ENCODE measurements at regions not wholly inside any gene's neighbourhood (a gene's known extent, or its start where the extent isn't known, plus 50 kb on each side); places are given as distances from the start of the nearest gene placed in this dataset.

- Mint-ChIP-seq H3K27me3 (no peaks in the 10 kb centered on the region), H3K9me3 (peaks cover 14% of the 10 kb centered on the region), H3K36me3 (no peaks in the 10 kb centered on the region), H3K4me1 (ENCODE audit: unreplicated experiment) (no peaks in the 10 kb centered on the region), H3K4me3 (no peak overlapping the region), H3K27ac (no peak overlapping the region)
- DNase-seq (ENCODE audit: extremely low spot score, unreplicated experiment) = no peak
- TF ChIP-seq, protein P1, sequence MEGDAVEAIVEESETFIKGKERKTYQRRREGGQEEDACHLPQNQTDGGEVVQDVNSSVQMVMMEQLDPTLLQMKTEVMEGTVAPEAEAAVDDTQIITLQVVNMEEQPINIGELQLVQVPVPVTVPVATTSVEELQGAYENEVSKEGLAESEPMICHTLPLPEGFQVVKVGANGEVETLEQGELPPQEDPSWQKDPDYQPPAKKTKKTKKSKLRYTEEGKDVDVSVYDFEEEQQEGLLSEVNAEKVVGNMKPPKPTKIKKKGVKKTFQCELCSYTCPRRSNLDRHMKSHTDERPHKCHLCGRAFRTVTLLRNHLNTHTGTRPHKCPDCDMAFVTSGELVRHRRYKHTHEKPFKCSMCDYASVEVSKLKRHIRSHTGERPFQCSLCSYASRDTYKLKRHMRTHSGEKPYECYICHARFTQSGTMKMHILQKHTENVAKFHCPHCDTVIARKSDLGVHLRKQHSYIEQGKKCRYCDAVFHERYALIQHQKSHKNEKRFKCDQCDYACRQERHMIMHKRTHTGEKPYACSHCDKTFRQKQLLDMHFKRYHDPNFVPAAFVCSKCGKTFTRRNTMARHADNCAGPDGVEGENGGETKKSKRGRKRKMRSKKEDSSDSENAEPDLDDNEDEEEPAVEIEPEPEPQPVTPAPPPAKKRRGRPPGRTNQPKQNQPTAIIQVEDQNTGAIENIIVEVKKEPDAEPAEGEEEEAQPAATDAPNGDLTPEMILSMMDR (conservative IDR thresholded peaks at IDR 0.05) = peak; percentile 2
Measured at GRCh38 chr5:98349990-98350365, 423.5 kb upstream of the RGMB start.

- TF ChIP-seq, protein P1 (conservative IDR thresholded peaks at IDR 0.05) = no peak
- no peak overlapping the region for H3K4me3 Mint-ChIP-seq
- H3K27me3 Mint-ChIP-seq = no peaks in the 10 kb centered on the region
- no peaks in the 10 kb centered on the region for H3K4me1 Mint-ChIP-seq (ENCODE audit: unreplicated experiment)
- no peak for DNase-seq (ENCODE audit: extremely low spot score, unreplicated experiment)
- H3K27ac Mint-ChIP-seq = no peak overlapping the region
- H3K9me3 Mint-ChIP-seq = peaks cover 12% of the 10 kb centered on the region
- no peaks in the 10 kb centered on the region for H3K36me3 Mint-ChIP-seq
Measured at GRCh38 chr5:98354922-98355321, 418.5 kb upstream of the RGMB start.

DNA sequence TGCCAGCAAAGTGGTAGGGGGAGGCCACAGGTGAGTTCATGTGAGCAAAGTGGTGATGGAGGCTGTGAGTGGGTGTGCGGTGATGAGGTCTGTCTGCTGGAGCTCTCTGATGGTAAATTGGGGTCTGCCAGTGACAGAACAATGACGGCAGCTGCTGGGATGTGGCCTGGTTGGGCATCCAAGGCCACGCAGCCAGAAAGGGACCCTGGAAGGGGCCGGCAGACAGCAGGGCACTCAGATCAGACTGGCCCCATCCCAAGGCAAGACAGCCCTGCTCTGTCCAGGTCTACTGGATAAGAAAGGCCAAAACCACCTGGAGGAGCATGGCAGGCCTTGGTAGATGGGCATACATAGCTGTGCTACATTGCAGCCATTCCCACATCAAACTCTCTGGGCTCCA is 412.9 kb upstream of the RGMB start:
- no peaks in the 10 kb centered on the region for H3K36me3 Mint-ChIP-seq
- no peaks in the 10 kb centered on the region for H3K4me1 Mint-ChIP-seq (ENCODE audit: unreplicated experiment)
- H3K27me3 Mint-ChIP-seq = no peaks in the 10 kb centered on the region
- peaks cover 6% of the 10 kb centered on the region for H3K9me3 Mint-ChIP-seq
- H3K4me3 Mint-ChIP-seq = no peak overlapping the region
- no peak overlapping the region for H3K27ac Mint-ChIP-seq
- no peak for DNase-seq (ENCODE audit: extremely low spot score, unreplicated experiment)
- TF ChIP-seq, protein P1 (conservative IDR thresholded peaks at IDR 0.05) = no peak

DNA sequence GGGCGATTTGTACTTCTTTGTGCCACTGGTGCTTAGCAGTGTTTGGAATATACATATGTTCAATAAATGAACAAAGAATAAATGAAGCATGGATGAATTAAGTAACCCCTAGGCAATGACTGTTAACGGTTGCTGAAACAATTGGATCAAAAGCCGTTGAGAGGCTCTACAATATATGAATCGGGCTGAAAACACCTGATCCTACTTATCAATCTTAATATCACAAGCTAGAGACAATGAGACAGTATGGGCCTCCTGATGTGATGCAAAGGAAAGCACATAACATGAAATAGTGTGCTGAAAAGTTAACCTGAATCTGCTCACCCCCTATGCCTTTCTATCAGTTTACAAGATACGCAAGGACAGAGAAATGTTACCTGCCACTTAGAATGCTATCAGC is 410.3 kb upstream of the RGMB start:
- Mint-ChIP-seq H3K4me1 (ENCODE audit: unreplicated experiment) (no peaks in the 10 kb centered on the region), H3K36me3 (no peaks in the 10 kb centered on the region), H3K9me3 (peaks cover 6% of the 10 kb centered on the region), H3K27me3 (no peaks in the 10 kb centered on the region), H3K27ac (no peak overlapping the region), H3K4me3 (no peak overlapping the region)
- DNase-seq (ENCODE audit: extremely low spot score, unreplicated experiment) = no peak
- TF ChIP-seq, protein P1 (conservative IDR thresholded peaks at IDR 0.05) = no peak

DNA sequence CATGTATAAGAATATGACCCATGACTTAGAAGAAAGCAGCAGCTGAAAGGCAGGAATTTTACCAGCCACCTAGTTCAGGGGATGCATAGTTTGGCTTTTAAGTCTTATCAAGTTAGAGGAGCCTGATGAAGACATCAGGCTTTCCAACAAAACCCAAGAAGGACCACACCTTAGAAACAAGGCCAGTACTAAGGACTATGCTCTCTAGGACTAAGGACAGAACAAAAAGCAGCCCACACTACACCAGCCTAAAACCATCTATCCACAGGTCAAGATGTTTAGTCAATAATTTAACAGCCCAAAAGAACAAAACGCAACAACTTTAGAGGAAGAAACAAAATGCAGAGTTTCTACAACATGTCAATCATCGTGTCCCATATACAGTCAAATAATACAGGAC is 408.9 kb upstream of the RGMB start:
- Mint-ChIP-seq H3K27ac (no peak overlapping the region), H3K4me3 (no peak overlapping the region), H3K36me3 (no peaks in the 10 kb centered on the region), H3K27me3 (no peaks in the 10 kb centered on the region), H3K4me1 (ENCODE audit: unreplicated experiment) (no peaks in the 10 kb centered on the region), H3K9me3 (peaks cover 2% of the 10 kb centered on the region)
- TF ChIP-seq, protein P1 (conservative IDR thresholded peaks at IDR 0.05) = no peak
- no peak for DNase-seq (ENCODE audit: extremely low spot score, unreplicated experiment)

DNA sequence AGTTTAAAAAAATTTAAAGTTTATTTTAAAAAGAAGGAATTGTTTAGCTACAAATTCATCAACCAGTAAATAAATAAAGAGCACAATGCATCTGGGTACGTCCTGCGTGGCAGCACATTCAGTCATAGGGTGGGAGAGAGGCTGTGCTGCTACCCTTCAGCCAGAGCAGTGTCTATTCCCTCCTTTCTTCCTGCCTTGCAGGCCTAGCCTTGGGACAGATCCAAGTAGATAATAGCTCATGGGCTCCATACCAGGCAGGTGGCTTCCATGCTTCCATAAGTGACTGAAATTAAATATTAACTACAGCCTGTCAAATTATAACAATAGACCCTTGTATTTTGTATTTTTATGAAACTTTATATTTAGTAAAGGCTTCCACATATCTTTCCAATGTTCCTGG is 408.3 kb upstream of the RGMB start:
- DNase-seq (ENCODE audit: extremely low spot score, unreplicated experiment) = no peak
- H3K27me3 Mint-ChIP-seq = no peaks in the 10 kb centered on the region
- H3K9me3 Mint-ChIP-seq = peaks cover 2% of the 10 kb centered on the region
- H3K36me3 Mint-ChIP-seq = no peaks in the 10 kb centered on the region
- H3K4me3 Mint-ChIP-seq = no peak overlapping the region
- H3K27ac Mint-ChIP-seq = no peak overlapping the region
- TF ChIP-seq, protein P1 (conservative IDR thresholded peaks at IDR 0.05) = no peak
- H3K4me1 Mint-ChIP-seq (ENCODE audit: unreplicated experiment) = no peaks in the 10 kb centered on the region
